ENCODE measurements at regions not wholly inside any gene's neighbourhood (a gene's known extent, or its start where the extent isn't known, plus 50 kb on each side); places are given as distances from the start of the nearest gene placed in this dataset.

DNA sequence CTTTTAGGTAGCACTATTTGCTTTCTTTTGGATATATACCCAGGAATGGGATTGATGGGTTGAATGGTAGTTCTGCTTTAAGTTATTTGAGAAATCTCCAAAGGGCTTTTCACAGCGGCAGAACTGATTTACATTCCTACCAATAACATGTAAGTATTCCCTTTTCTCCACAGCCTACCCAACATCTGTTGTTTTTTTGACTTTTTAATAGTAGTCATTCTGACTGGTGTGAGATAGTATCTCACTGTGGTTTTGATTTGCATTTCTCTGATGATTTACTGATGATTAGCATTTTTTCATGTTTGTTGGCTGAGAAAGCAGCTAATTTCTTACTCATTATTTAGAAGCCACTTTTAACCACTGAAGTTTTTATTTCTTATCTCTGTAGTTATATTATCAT is 221.1 kb upstream of the ACTBL2 start:
- TF ChIP-seq CTCF (IDR thresholded peaks at IDR 0.05; ENCODE audit: low read length) = no peak
- no peak for TF ChIP-seq EZH2phosphoT487 (IDR thresholded peaks at IDR 0.05; ENCODE audit: low read length)
- TF ChIP-seq EZH2 (optimal IDR thresholded peaks at IDR 0.05; ENCODE audit: low read depth, low read length) = no peak

All from MM.1S (cell line).